Endothelial cell of umbilical vein (primary cell): ENCODE measurements at regions not wholly inside any gene's neighbourhood (a gene's known extent, or its start where the extent isn't known, plus 50 kb on each side); places are given as distances from the start of the nearest gene placed in this dataset.

Source experiments
- BruUV-seq: library from RNA; stranded (reverse); fragments of 400-500 nt; replicated peaks from 2 replicates; lab custom pipeline; 2021; lab: Mats Ljungman, UMichigan
- CTCF ChIA-PET: fragments of 300-600, 350-600 bp; sonication (Branson Sonifier 250); formaldehyde crosslinking; loops from one replicate; lab custom pipeline; 2021; ENCODE audit warnings: antibody characterized with exemption, inconsistent platforms; lab: Charles Lee
- POLR2A ChIA-PET: fragments of 300-600, 350-600 bp; sonication (Branson Sonifier 250); formaldehyde crosslinking; loops from one replicate; lab custom pipeline; 2021; ENCODE audit warnings: antibody characterized with exemption, inconsistent platforms; lab: Charles Lee
- DNase-seq: peaks from one replicate; pipeline ENCODE4 v3.0.0-alpha.2; 2011; ENCODE audit warnings: low read depth, low spot score
- FAIRE-seq: peaks from 2 replicates; lab custom pipeline; 2011; peaks lifted over from hg19 to GRCh38; lab: Jason Lieb, UNC
- H2AFZ ChIP-seq: 2 replicates; pipeline ENCODE4 v1.6.0; 2012; ENCODE audit warnings: low read depth, low read length, control low read depth, inconsistent platforms
- H3K27ac ChIP-seq: 2 replicates; pipeline ENCODE4 v1.5.1; 2011; ENCODE audit warnings: low read depth, mild to moderate bottlenecking, control low read depth, low read length, moderate library complexity; ENCODE audit not compliant: insufficient read depth
- H3K27me3 ChIP-seq, 2 experiments: 2 replicates each; pipeline versions ENCODE4 v1.6.0 to v1.6.1; 2011; ENCODE audit warnings: low read length in 2 of 2, mixed read lengths in 1 of 2; ENCODE audit not compliant: control insufficient read depth in 2 of 2, insufficient read depth in 2 of 2
- H3K36me3 ChIP-seq, 2 experiments: 2 replicates in 1 of 2; 3 replicates in 1 of 2; pipeline ENCODE4 v1.5.1; 2011; ENCODE audit warnings: low read length in 2 of 2, mild to moderate bottlenecking in 1 of 2, moderate library complexity in 1 of 2; ENCODE audit not compliant: control insufficient read depth in 2 of 2, insufficient read depth in 2 of 2; ENCODE audit errors: extremely low read depth in 1 of 2
- H3K4me1 ChIP-seq: 3 replicates; pipeline ENCODE4 v1.5.1; 2011; ENCODE audit warnings: mild to moderate bottlenecking, low read length; ENCODE audit not compliant: control insufficient read depth, insufficient read depth; ENCODE audit errors: extremely low read depth
- H3K4me2 ChIP-seq: 2 replicates; pipeline ENCODE4 v1.6.1; 2011; ENCODE audit warnings: low read length, control low read depth, mixed read lengths; ENCODE audit not compliant: insufficient read depth
- H3K4me3 ChIP-seq, 3 experiments: fragments of 200-600 bp in 1 of 3; sonication (generic), shearing (Covaris generic) in 1 of 3; replicated peaks in 1 of 3; 2 replicates each; pipeline ENCODE4 v1.5.1; 2011 to 2016; ENCODE audit warnings: control low read depth in 3 of 3, low read length in 3 of 3, mild to moderate bottlenecking in 2 of 3, inconsistent platforms in 1 of 3, low read depth in 1 of 3, moderate library complexity in 1 of 3; ENCODE audit not compliant: insufficient read depth in 1 of 3
- H3K79me2 ChIP-seq: 2 replicates; pipeline ENCODE4 v1.6.0; 2012; ENCODE audit warnings: low read length, inconsistent platforms; ENCODE audit not compliant: control insufficient read depth, insufficient read depth
- H3K9ac ChIP-seq: replicated peaks from 2 replicates; pipeline ENCODE3; 2011; ENCODE audit warnings: low read length, control low read depth; ENCODE audit not compliant: insufficient read depth; ENCODE audit errors: extremely low read depth
- H3K9me1 ChIP-seq: replicated peaks from 3 replicates; pipeline ENCODE4 v1.6.0; 2011; ENCODE audit warnings: mild to moderate bottlenecking, low read length; ENCODE audit not compliant: control insufficient read depth, insufficient read depth; ENCODE audit errors: extremely low read depth
- H3K9me3 ChIP-seq: replicated peaks from 2 replicates; pipeline ENCODE4 v1.5.1; 2012; ENCODE audit warnings: low read length, inconsistent platforms; ENCODE audit not compliant: control insufficient read depth, insufficient read depth
- H4K20me1 ChIP-seq: replicated peaks from 2 replicates; pipeline ENCODE3; 2011; ENCODE audit warnings: mild to moderate bottlenecking, low read length; ENCODE audit not compliant: control insufficient read depth, insufficient read depth; ENCODE audit errors: extremely low read depth
- CTCF ChIP-seq, 2 donors: IDR thresholded peaks; 1 replicate in 1 of 2; 2 replicates in 1 of 2; pipeline ENCODE4 v1.5.1; 2011; ENCODE audit warnings: low read length in 2 of 2, mild to moderate bottlenecking in 2 of 2, moderate library complexity in 2 of 2, control low read depth in 1 of 2, inconsistent platforms in 1 of 2, low read depth in 1 of 2; ENCODE audit not compliant: insufficient read depth in 1 of 2; ENCODE audit errors: extremely low read depth in 1 of 2
- EZH2 ChIP-seq: IDR thresholded peaks from 2 replicates; pipeline ENCODE4 v1.6.1; 2012; ENCODE audit warnings: borderline replicate concordance, low read depth, mild to moderate bottlenecking, moderate library complexity, low read length, inconsistent platforms; ENCODE audit not compliant: severe bottlenecking
- FOS ChIP-seq: IDR thresholded peaks from 2 replicates; pipeline ENCODE4 v1.6.1; 2011; ENCODE audit warnings: mild to moderate bottlenecking, low read length, moderate library complexity, borderline replicate concordance; ENCODE audit not compliant: insufficient read depth
- GATA2 ChIP-seq: IDR thresholded peaks from 2 replicates; pipeline ENCODE4 v1.7.0; 2011; ENCODE audit warnings: low read depth, mild to moderate bottlenecking, moderate library complexity, mixed read lengths, low read length; ENCODE audit not compliant: insufficient read length, insufficient read depth
- JUN ChIP-seq: IDR thresholded peaks from 2 replicates; pipeline ENCODE4 v1.6.1; 2011; ENCODE audit warnings: borderline replicate concordance, low read depth; ENCODE audit not compliant: insufficient read length, insufficient read depth
- MAX ChIP-seq: IDR thresholded peaks from 2 replicates; pipeline ENCODE4 v1.6.1; 2011; ENCODE audit not compliant: insufficient read depth, insufficient read length
- MYC ChIP-seq: IDR thresholded peaks from one replicate; pipeline ENCODE4 v1.6.1; 2011; ENCODE audit warnings: mild to moderate bottlenecking, low read depth, low read length
- POLR2A ChIP-seq: IDR thresholded peaks from 2 replicates; pipeline ENCODE4 v1.6.1; 2012; ENCODE audit warnings: low read depth, mild to moderate bottlenecking, control low read depth, low read length
- POLR2AphosphoS5 ChIP-seq: IDR thresholded peaks from 2 replicates; pipeline ENCODE4 v1.6.1; 2012; ENCODE audit warnings: low read depth, mild to moderate bottlenecking, control low read depth, low read length, moderate library complexity; ENCODE audit not compliant: insufficient read depth
- dilution Hi-C: fragments of 300-500 bp; cut with MboI; formaldehyde crosslinking; loops from one replicate; pipeline ENCODE4 v1.15.0; 2019; ENCODE audit warnings: low sequenced_read_pairs; ENCODE audit not compliant: extremely low pct_ligation_motif_present
- intact Hi-C: fragments of 100-400 bp; cut with micrococcal nuclease; formaldehyde crosslinking; loops from one replicate; pipeline ENCODE4 v1.10.0; 2022

GRCh38 chr2:172198908-172199307, 96.2 kb upstream of the DLX2 start:
- FAIRE-seq = no peak
- Histone ChIP-seq H3K36me3 (no peaks in the 10 kb centered on the region), H4K20me1 (no peaks in the 10 kb centered on the region), H3K4me1 (no peaks in the 10 kb centered on the region), H3K4me3 (no peak overlapping the region), H3K27ac (no peak overlapping the region), H3K9me1 (no peaks in the 10 kb centered on the region), H3K9ac (no peak overlapping the region), H3K79me2 (no peaks in the 10 kb centered on the region), H2AFZ (no peak overlapping the region), H3K4me2 (no peak overlapping the region), H3K9me3 (no peaks in the 10 kb centered on the region), H3K27me3 (no peaks in the 10 kb centered on the region)
- intact Hi-C loops (no loop called here), dilution Hi-C loops (loop anchor here (25.0 kb wide), 1 partner anchor 238 kb away; the partner anchor contains the start of gene ITGA6)
- POLR2A ChIA-PET = no interaction called here
- no peak for DNase-seq
- CTCF ChIA-PET = no interaction called here
- BruUV-seq = no TSS peak
- TF ChIP-seq CTCF (IDR thresholded peaks at IDR 0.05; ENCODE audit: extremely low read depth in 1 of 2, insufficient read depth in 1 of 2, low read depth in 1 of 2, low read length in 2 of 2) = no peak
- TF ChIP-seq GATA2 = no peak
- TF ChIP-seq MAX = no peak
- TF ChIP-seq EZH2 = no peak
- TF ChIP-seq POLR2AphosphoS5 = no peak
- no peak for TF ChIP-seq MYC
- no peak for TF ChIP-seq POLR2A
- TF ChIP-seq JUN = no peak
- TF ChIP-seq FOS = no peak
